ENCODE measurements at regions not wholly inside any gene's neighbourhood (a gene's known extent, or its start where the extent isn't known, plus 50 kb on each side); places are given as distances from the start of the nearest gene placed in this dataset.

DNA sequence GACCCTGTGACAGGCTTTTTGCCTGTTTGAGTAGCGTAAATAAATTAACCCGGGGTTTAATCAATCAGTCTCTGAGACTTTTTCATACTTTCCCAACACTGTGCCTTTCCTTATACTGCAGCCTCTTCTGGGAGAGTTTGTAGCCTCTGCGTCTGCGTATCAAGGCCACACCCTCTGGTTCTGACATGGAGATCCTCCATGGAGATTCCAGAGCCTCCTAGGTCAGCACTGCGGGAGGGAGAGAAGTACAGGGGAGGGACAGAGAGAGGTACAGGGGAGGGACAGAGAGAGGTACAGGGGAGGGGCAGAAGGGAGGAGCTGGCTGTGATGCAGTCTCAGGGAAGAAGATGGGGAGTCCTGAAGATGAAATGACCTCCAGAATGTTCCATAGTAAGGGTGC, 166.0 kb downstream of the ARL4C start:
- no peak for DNase-seq (ENCODE audit: insufficient read length, low spot score, missing footprints)
- TF ChIP-seq, protein P1, sequence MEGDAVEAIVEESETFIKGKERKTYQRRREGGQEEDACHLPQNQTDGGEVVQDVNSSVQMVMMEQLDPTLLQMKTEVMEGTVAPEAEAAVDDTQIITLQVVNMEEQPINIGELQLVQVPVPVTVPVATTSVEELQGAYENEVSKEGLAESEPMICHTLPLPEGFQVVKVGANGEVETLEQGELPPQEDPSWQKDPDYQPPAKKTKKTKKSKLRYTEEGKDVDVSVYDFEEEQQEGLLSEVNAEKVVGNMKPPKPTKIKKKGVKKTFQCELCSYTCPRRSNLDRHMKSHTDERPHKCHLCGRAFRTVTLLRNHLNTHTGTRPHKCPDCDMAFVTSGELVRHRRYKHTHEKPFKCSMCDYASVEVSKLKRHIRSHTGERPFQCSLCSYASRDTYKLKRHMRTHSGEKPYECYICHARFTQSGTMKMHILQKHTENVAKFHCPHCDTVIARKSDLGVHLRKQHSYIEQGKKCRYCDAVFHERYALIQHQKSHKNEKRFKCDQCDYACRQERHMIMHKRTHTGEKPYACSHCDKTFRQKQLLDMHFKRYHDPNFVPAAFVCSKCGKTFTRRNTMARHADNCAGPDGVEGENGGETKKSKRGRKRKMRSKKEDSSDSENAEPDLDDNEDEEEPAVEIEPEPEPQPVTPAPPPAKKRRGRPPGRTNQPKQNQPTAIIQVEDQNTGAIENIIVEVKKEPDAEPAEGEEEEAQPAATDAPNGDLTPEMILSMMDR (IDR thresholded peaks at IDR 0.05; ENCODE audit: extremely low read depth, low read depth, low read length): no peak
- Histone ChIP-seq H3K4me2 (ENCODE audit: insufficient read depth, low read length) (no peak overlapping the region), H3K79me2 (ENCODE audit: insufficient read depth, low read length) (no peaks in the 10 kb centered on the region), H3K27me3 (ENCODE audit: insufficient read depth, low read length) (peaks cover 5% of the 10 kb centered on the region), H3K4me1 (ENCODE audit: insufficient read depth, low read length) (no peaks in the 10 kb centered on the region), H3K4me3 (ENCODE audit: insufficient read depth, low read length) (no peak overlapping the region), H3K9me3 (ENCODE audit: low read depth, low read length) (no peaks in the 10 kb centered on the region), H4K20me1 (ENCODE audit: insufficient read depth, low read length) (no peaks in the 10 kb centered on the region), H3K27ac (ENCODE audit: low read depth, low read length) (no peak overlapping the region), H2AFZ (ENCODE audit: low read length) (no peak overlapping the region), H3K36me3 (ENCODE audit: insufficient read depth, low read length) (no peaks in the 10 kb centered on the region)

GRCh38 chr2:234329202-234329960, 167.5 kb downstream of the ARL4C start:
- Histone ChIP-seq H4K20me1 (ENCODE audit: insufficient read depth, low read length) (no peaks in the 10 kb centered on the region), H3K4me2 (ENCODE audit: insufficient read depth, low read length) (no peak overlapping the region), H3K27ac (ENCODE audit: low read depth, low read length) (no peak overlapping the region), H3K4me1 (ENCODE audit: insufficient read depth, low read length) (no peaks in the 10 kb centered on the region), H3K27me3 (ENCODE audit: insufficient read depth, low read length) (peaks cover 5% of the 10 kb centered on the region), H3K9me3 (ENCODE audit: low read depth, low read length) (no peaks in the 10 kb centered on the region), H3K79me2 (ENCODE audit: insufficient read depth, low read length) (no peaks in the 10 kb centered on the region), H2AFZ (ENCODE audit: low read length) (no peak overlapping the region), H3K36me3 (ENCODE audit: insufficient read depth, low read length) (no peaks in the 10 kb centered on the region), H3K4me3 (ENCODE audit: insufficient read depth, low read length) (no peak overlapping the region)
- TF ChIP-seq, protein P1 (IDR thresholded peaks at IDR 0.05; ENCODE audit: extremely low read depth, low read depth, low read length): no peak
- no peak for DNase-seq (ENCODE audit: insufficient read length, low spot score, missing footprints)

- Histone ChIP-seq H2AFZ (ENCODE audit: low read length) (no peak overlapping the region), H3K79me2 (ENCODE audit: insufficient read depth, low read length) (no peaks in the 10 kb centered on the region), H3K4me1 (ENCODE audit: insufficient read depth, low read length) (no peaks in the 10 kb centered on the region), H4K20me1 (ENCODE audit: insufficient read depth, low read length) (no peaks in the 10 kb centered on the region), H3K36me3 (ENCODE audit: insufficient read depth, low read length) (no peaks in the 10 kb centered on the region), H3K27me3 (ENCODE audit: insufficient read depth, low read length) (peaks cover 5% of the 10 kb centered on the region), H3K4me2 (ENCODE audit: insufficient read depth, low read length) (no peak overlapping the region), H3K9me3 (ENCODE audit: low read depth, low read length) (no peaks in the 10 kb centered on the region), H3K27ac (ENCODE audit: low read depth, low read length) (no peak overlapping the region), H3K4me3 (ENCODE audit: insufficient read depth, low read length) (no peak overlapping the region)
- TF ChIP-seq, protein P1 (IDR thresholded peaks at IDR 0.05; ENCODE audit: extremely low read depth, low read depth, low read length): no peak
- no peak for DNase-seq (ENCODE audit: insufficient read length, low spot score, missing footprints)
Observed at GRCh38 chr2:234328444-234328990, 168.4 kb downstream of the ARL4C start.

DNA sequence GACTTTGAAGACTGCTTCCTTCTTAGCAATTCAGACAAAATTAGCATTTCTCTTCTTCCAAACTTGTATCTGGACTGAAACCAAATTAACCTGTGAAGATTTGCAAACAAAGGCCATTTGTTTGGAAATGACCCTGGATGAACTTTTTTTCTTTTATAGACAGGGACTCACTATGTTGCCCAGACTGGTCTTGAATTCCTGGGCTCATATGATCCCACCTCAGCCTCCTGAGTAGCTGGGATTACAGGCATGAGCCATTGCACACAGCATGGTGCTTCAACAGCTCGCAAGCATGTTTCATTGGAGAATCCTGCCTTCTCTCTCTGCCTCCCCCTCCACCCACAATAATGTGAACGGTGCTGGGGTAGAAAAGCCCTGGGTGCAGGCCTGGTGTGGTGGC, 170.2 kb downstream of the ARL4C start:
- Histone ChIP-seq H3K36me3 (ENCODE audit: insufficient read depth, low read length) (no peaks in the 10 kb centered on the region), H3K27me3 (ENCODE audit: insufficient read depth, low read length) (no peaks in the 10 kb centered on the region), H2AFZ (ENCODE audit: low read length) (no peak overlapping the region), H3K79me2 (ENCODE audit: insufficient read depth, low read length) (no peaks in the 10 kb centered on the region), H3K4me1 (ENCODE audit: insufficient read depth, low read length) (no peaks in the 10 kb centered on the region), H3K27ac (ENCODE audit: low read depth, low read length) (no peak overlapping the region), H3K4me3 (ENCODE audit: insufficient read depth, low read length) (no peak overlapping the region), H3K4me2 (ENCODE audit: insufficient read depth, low read length) (no peak overlapping the region), H4K20me1 (ENCODE audit: insufficient read depth, low read length) (no peaks in the 10 kb centered on the region), H3K9me3 (ENCODE audit: low read depth, low read length) (no peaks in the 10 kb centered on the region)
- no peak for DNase-seq (ENCODE audit: insufficient read length, low spot score, missing footprints)
- TF ChIP-seq, protein P1 (IDR thresholded peaks at IDR 0.05; ENCODE audit: extremely low read depth, low read depth, low read length): no peak
